ENCODE measurements at regions not wholly inside any gene's neighbourhood (a gene's known extent, or its start where the extent isn't known, plus 50 kb on each side); places are given as distances from the start of the nearest gene placed in this dataset.

DNA sequence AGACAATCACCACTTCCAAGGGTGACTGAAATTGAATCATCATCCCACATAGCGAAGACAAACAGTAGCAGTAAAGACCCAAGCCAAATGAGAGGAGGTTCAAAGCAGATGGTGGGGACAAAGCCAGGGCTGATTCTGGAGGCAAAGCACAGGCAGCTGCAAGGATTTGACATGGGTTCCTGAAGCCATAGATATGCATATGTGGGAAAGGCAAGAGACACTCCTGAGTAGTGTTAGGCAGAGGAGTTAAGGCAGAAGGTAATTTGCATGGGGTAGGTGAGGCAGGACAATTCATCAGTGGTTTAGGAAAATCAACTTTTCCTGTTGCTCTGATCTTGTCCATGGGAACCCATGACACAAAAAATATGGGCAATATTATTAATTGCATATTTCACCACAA, 462.8 kb downstream of the FAM181B start:
- no peak overlapping the region for H3K9ac ChIP-seq (ENCODE audit: low read length)
- H2AK5ac ChIP-seq (ENCODE audit: low read length) = no peak overlapping the region
- no peak overlapping the region for H2BK12ac ChIP-seq (ENCODE audit: low read length)
- no peak overlapping the region for H3K4me3 ChIP-seq (ENCODE audit: low read depth, low read length)
- H2BK5ac ChIP-seq (ENCODE audit: low read depth, low read length, poor library complexity) = no peak overlapping the region
- H3K4me2 ChIP-seq (ENCODE audit: low read length) = no peak overlapping the region
- H4K91ac ChIP-seq (ENCODE audit: low read depth, low read length) = no peak overlapping the region
- H4K8ac ChIP-seq (ENCODE audit: low read depth, low read length) = no peak overlapping the region
- no peak overlapping the region for H3K14ac ChIP-seq (ENCODE audit: low read length)
- H3K27me3 ChIP-seq (ENCODE audit: insufficient read depth, low read length) = no peaks in the 10 kb centered on the region
- H3K79me2 ChIP-seq (ENCODE audit: control insufficient read depth, insufficient read depth, low read length, poor library complexity) = no peaks in the 10 kb centered on the region
- no peaks in the 10 kb centered on the region for H3K79me1 ChIP-seq (ENCODE audit: low read length)
- no peak overlapping the region for H3K18ac ChIP-seq (ENCODE audit: low read length)
- H3K36me3 ChIP-seq (ENCODE audit: control insufficient read depth in 1 of 2, insufficient read depth in 2 of 2, low read length in 2 of 2) = no peaks in the 10 kb centered on the region
- no peak overlapping the region for H3K4ac ChIP-seq (ENCODE audit: low read depth, low read length)
- H2BK120ac ChIP-seq (ENCODE audit: insufficient read depth, low read length, poor library complexity) = no peak overlapping the region
- no CpG with 5 or more reads among the region's 1 CpG for WGBS (ENCODE audit: extremely low coverage, insufficient coverage, insufficient read length)
- no peaks in the 10 kb centered on the region for H3K9me3 ChIP-seq (ENCODE audit: insufficient read depth, low read depth, low read length)
- no peak overlapping the region for H3K27ac ChIP-seq (ENCODE audit: low read depth, low read length)
- H3K4me1 ChIP-seq (ENCODE audit: control insufficient read depth in 1 of 2, insufficient read depth in 2 of 2, low read length in 2 of 2) = no peaks in the 10 kb centered on the region
- no peak for DNase-seq
- H2AFZ ChIP-seq (ENCODE audit: insufficient read depth, low read length, poor library complexity) = no peak overlapping the region
- no peak overlapping the region for H4K12ac ChIP-seq (ENCODE audit: low read depth, low read length)
- H3K23ac ChIP-seq (ENCODE audit: low read length) = no peak overlapping the region

DNA sequence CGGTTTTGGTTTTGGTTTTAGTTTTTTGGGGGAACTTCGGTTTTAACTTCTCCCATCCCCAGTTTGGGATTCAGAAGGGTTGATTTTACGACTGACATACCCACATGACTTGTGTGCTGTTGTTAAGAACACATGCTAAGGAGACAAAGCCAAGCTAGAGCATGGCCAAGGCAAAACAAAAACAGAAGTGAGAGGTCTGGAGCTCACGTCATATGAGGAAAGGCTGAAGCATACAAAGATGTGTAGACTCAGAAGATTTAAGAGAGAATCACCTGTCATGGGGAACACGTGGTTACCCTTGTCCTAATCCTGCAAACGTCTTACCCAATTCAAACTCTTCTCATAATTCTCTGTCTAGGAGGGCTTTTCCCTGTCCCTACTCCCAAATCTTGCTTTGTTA, 465.0 kb downstream of the FAM181B start:
- no peak overlapping the region for H3K14ac ChIP-seq (ENCODE audit: low read length)
- WGBS (ENCODE audit: extremely low coverage, insufficient coverage, insufficient read length) = no CpG with 5 or more reads among the region's 6 CpGs
- no peak overlapping the region for H2BK12ac ChIP-seq (ENCODE audit: low read length)
- H3K9ac ChIP-seq (ENCODE audit: low read length) = no peak overlapping the region
- H3K27ac ChIP-seq (ENCODE audit: low read depth, low read length) = no peak overlapping the region
- H2AK5ac ChIP-seq (ENCODE audit: low read length) = no peak overlapping the region
- H3K79me1 ChIP-seq (ENCODE audit: low read length) = no peaks in the 10 kb centered on the region
- H3K23ac ChIP-seq (ENCODE audit: low read length) = no peak overlapping the region
- H3K4me1 ChIP-seq (ENCODE audit: control insufficient read depth in 1 of 2, insufficient read depth in 2 of 2, low read length in 2 of 2) = no peaks in the 10 kb centered on the region
- no peak overlapping the region for H3K18ac ChIP-seq (ENCODE audit: low read length)
- H4K8ac ChIP-seq (ENCODE audit: low read depth, low read length) = no peak overlapping the region
- H3K79me2 ChIP-seq (ENCODE audit: control insufficient read depth, insufficient read depth, low read length, poor library complexity) = no peaks in the 10 kb centered on the region
- no peak overlapping the region for H3K4ac ChIP-seq (ENCODE audit: low read depth, low read length)
- H2BK120ac ChIP-seq (ENCODE audit: insufficient read depth, low read length, poor library complexity) = no peak overlapping the region
- H3K27me3 ChIP-seq (ENCODE audit: insufficient read depth, low read length) = no peaks in the 10 kb centered on the region
- H3K36me3 ChIP-seq (ENCODE audit: control insufficient read depth in 1 of 2, insufficient read depth in 2 of 2, low read length in 2 of 2) = no peaks in the 10 kb centered on the region
- H2BK5ac ChIP-seq (ENCODE audit: low read depth, low read length, poor library complexity) = no peak overlapping the region
- H3K9me3 ChIP-seq (ENCODE audit: insufficient read depth, low read depth, low read length) = no peaks in the 10 kb centered on the region
- H2AFZ ChIP-seq (ENCODE audit: insufficient read depth, low read length, poor library complexity) = no peak overlapping the region
- no peak overlapping the region for H4K91ac ChIP-seq (ENCODE audit: low read depth, low read length)
- H3K4me2 ChIP-seq (ENCODE audit: low read length) = no peak overlapping the region
- no peak overlapping the region for H4K12ac ChIP-seq (ENCODE audit: low read depth, low read length)
- H3K4me3 ChIP-seq (ENCODE audit: low read depth, low read length) = no peak overlapping the region
- no peak for DNase-seq

- Histone ChIP-seq H3K4me2 (ENCODE audit: low read length) (no peak overlapping the region), H2AFZ (ENCODE audit: insufficient read depth, low read length, poor library complexity) (no peak overlapping the region), H3K4me3 (ENCODE audit: low read depth, low read length) (no peak overlapping the region), H2AK5ac (ENCODE audit: low read length) (no peak overlapping the region), H2BK120ac (ENCODE audit: insufficient read depth, low read length, poor library complexity) (no peak overlapping the region), H3K9ac (ENCODE audit: low read length) (no peak overlapping the region), H3K14ac (ENCODE audit: low read length) (no peak overlapping the region), H4K12ac (ENCODE audit: low read depth, low read length) (no peak overlapping the region), H3K18ac (ENCODE audit: low read length) (no peak overlapping the region), H3K4me1 (ENCODE audit: control insufficient read depth in 1 of 2, insufficient read depth in 2 of 2, low read length in 2 of 2) (no peaks in the 10 kb centered on the region), H3K36me3 (ENCODE audit: control insufficient read depth in 1 of 2, insufficient read depth in 2 of 2, low read length in 2 of 2) (no peaks in the 10 kb centered on the region), H4K91ac (ENCODE audit: low read depth, low read length) (no peak overlapping the region), H3K9me3 (ENCODE audit: insufficient read depth, low read depth, low read length) (no peaks in the 10 kb centered on the region), H3K23ac (ENCODE audit: low read length) (no peak overlapping the region), H3K79me1 (ENCODE audit: low read length) (no peaks in the 10 kb centered on the region), H4K8ac (ENCODE audit: low read depth, low read length) (no peak overlapping the region), H3K27me3 (ENCODE audit: insufficient read depth, low read length) (no peaks in the 10 kb centered on the region), H2BK12ac (ENCODE audit: low read length) (no peak overlapping the region), H2BK5ac (ENCODE audit: low read depth, low read length, poor library complexity) (no peak overlapping the region), H3K27ac (ENCODE audit: low read depth, low read length) (no peak overlapping the region), H3K4ac (ENCODE audit: low read depth, low read length) (no peak overlapping the region), H3K79me2 (ENCODE audit: control insufficient read depth, insufficient read depth, low read length, poor library complexity) (no peaks in the 10 kb centered on the region)
- no peak for DNase-seq
- no CpG with 5 or more reads among the region's 3 CpGs for WGBS (ENCODE audit: extremely low coverage, insufficient coverage, insufficient read length)
These were observed 466.5 kb downstream of the FAM181B start for GRCh38 chr11:82267186-82267585.

DNA sequence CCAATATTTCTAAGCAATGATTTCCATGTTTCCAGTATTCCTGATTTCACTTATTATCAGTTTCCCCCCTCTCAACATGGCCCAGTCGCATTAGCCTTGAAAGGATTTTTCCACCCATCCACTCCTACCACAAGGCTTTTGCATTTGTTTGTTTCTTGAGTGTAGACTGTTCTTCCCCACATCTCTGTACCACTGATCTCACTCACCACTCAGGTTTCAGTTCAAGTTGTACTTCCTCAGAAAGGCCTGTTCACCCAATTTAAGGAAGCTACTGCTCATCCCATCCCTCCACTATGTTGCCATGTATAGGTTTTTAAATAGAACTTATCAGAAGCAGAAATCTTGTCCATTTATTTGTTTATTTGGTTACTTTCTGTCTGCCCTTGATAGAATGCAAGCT, 472.3 kb downstream of the FAM181B start:
- no CpG with 5 or more reads among the region's 1 CpG for WGBS (ENCODE audit: extremely low coverage, insufficient coverage, insufficient read length)
- Histone ChIP-seq H4K12ac (ENCODE audit: low read depth, low read length) (no peak overlapping the region), H3K4ac (ENCODE audit: low read depth, low read length) (no peak overlapping the region), H2AFZ (ENCODE audit: insufficient read depth, low read length, poor library complexity) (no peak overlapping the region), H4K8ac (ENCODE audit: low read depth, low read length) (no peak overlapping the region), H3K9me3 (ENCODE audit: insufficient read depth, low read depth, low read length) (no peaks in the 10 kb centered on the region), H3K36me3 (ENCODE audit: control insufficient read depth in 1 of 2, insufficient read depth in 2 of 2, low read length in 2 of 2) (no peaks in the 10 kb centered on the region), H3K4me1 (ENCODE audit: control insufficient read depth in 1 of 2, insufficient read depth in 2 of 2, low read length in 2 of 2) (no peaks in the 10 kb centered on the region), H3K27me3 (ENCODE audit: insufficient read depth, low read length) (no peaks in the 10 kb centered on the region), H2BK120ac (ENCODE audit: insufficient read depth, low read length, poor library complexity) (no peak overlapping the region), H3K9ac (ENCODE audit: low read length) (no peak overlapping the region), H3K27ac (ENCODE audit: low read depth, low read length) (no peak overlapping the region), H3K4me2 (ENCODE audit: low read length) (no peak overlapping the region), H2AK5ac (ENCODE audit: low read length) (no peak overlapping the region), H3K79me2 (ENCODE audit: control insufficient read depth, insufficient read depth, low read length, poor library complexity) (no peaks in the 10 kb centered on the region), H3K18ac (ENCODE audit: low read length) (no peak overlapping the region), H3K4me3 (ENCODE audit: low read depth, low read length) (no peak overlapping the region), H2BK5ac (ENCODE audit: low read depth, low read length, poor library complexity) (no peak overlapping the region), H4K91ac (ENCODE audit: low read depth, low read length) (no peak overlapping the region), H3K14ac (ENCODE audit: low read length) (no peak overlapping the region), H3K79me1 (ENCODE audit: low read length) (no peaks in the 10 kb centered on the region), H3K23ac (ENCODE audit: low read length) (no peak overlapping the region), H2BK12ac (ENCODE audit: low read length) (no peak overlapping the region)
- DNase-seq = no peak

All from trophoblast cell (in vitro differentiated cells and primary cell).